H1 (cell line): ENCODE measurements at regions not wholly inside any gene's neighbourhood (a gene's known extent, or its start where the extent isn't known, plus 50 kb on each side); places are given as distances from the start of the nearest gene placed in this dataset.

ENCODE experiments used
- CTCF ChIA-PET: fragments of 300-600 bp; sonication (Branson Sonifier 250); formaldehyde crosslinking; loops from one replicate; lab custom pipeline; 2021; ENCODE audit not compliant: partially characterized antibody; lab: Charles Lee
- POLR2A ChIA-PET: fragments of 300-600 bp; sonication (Branson Sonifier 250); formaldehyde crosslinking; loops from one replicate; lab custom pipeline; 2021; ENCODE audit warnings: inconsistent platforms; ENCODE audit not compliant: partially characterized antibody; lab: Charles Lee
- DNase-seq, 2 experiments: peaks; one replicate each; pipeline versions ENCODE4 v3.0.0 to v3.0.0-alpha.2; 2010 to 2022; ENCODE audit warnings: low spot score in 2 of 2, low read depth in 1 of 2, mixed read lengths in 1 of 2
- FAIRE-seq: peaks from 2 replicates; lab custom pipeline; 2011; peaks lifted over from hg19 to GRCh38; lab: Jason Lieb, UNC
- H2AFZ ChIP-seq: 2 replicates; pipeline ENCODE4 v1.8.1; 2012; ENCODE audit warnings: low read length, inconsistent platforms
- H2AK5ac ChIP-seq: 2 replicates; pipeline ENCODE4 v1.6.1; 2013; ENCODE audit warnings: low read depth, low read length
- H2BK120ac ChIP-seq: replicated peaks from 2 replicates; pipeline ENCODE3; 2013; ENCODE audit warnings: low read depth, low read length, inconsistent platforms
- H2BK12ac ChIP-seq: 2 replicates; pipeline ENCODE4 v1.6.1; 2013; ENCODE audit warnings: low read depth, low read length
- H2BK15ac ChIP-seq: 2 replicates; pipeline ENCODE4 v1.6.1; 2013; ENCODE audit warnings: low read length
- H2BK20ac ChIP-seq: 2 replicates; pipeline ENCODE4 v1.6.1; 2013; ENCODE audit warnings: low read length
- H2BK5ac ChIP-seq: 2 replicates; pipeline ENCODE4 v1.6.1; 2013; ENCODE audit warnings: low read depth, low read length
- H3K14ac ChIP-seq: 2 replicates; pipeline ENCODE4 v1.6.1; 2013; ENCODE audit warnings: inconsistent platforms; ENCODE audit not compliant: insufficient read length
- H3K18ac ChIP-seq: 2 replicates; pipeline ENCODE4 v1.6.1; 2013; ENCODE audit warnings: low read length; ENCODE audit errors: extremely low read depth
- H3K23ac ChIP-seq: 2 replicates; pipeline ENCODE4 v1.6.1; 2013; ENCODE audit warnings: inconsistent platforms; ENCODE audit not compliant: insufficient read length
- H3K23me2 ChIP-seq: 2 replicates; pipeline ENCODE4 v1.6.1; 2013; ENCODE audit warnings: low read depth, low read length
- H3K27ac ChIP-seq: 2 replicates; pipeline ENCODE4 v1.6.1; 2011; ENCODE audit warnings: low read depth, low read length, inconsistent platforms
- H3K27me3 ChIP-seq, 4 experiments: replicated peaks in 1 of 4; 1 replicate in 1 of 4; 2 replicates in 3 of 4; pipeline versions ENCODE4 v1.6.1 to v1.8.1; 2011 to 2013; ENCODE audit warnings: low read length in 3 of 4, mild to moderate bottlenecking in 3 of 4, inconsistent platforms in 2 of 4, mixed read lengths in 2 of 4, moderate library complexity in 1 of 4; ENCODE audit not compliant: control insufficient read depth in 3 of 4, insufficient read depth in 3 of 4; ENCODE audit errors: extremely low read depth in 1 of 4
- H3K36me3 ChIP-seq, 4 experiments: 2 replicates each; pipeline versions ENCODE4 v1.6.1 to v1.8.1; 2011 to 2013; ENCODE audit warnings: mild to moderate bottlenecking in 4 of 4, low read length in 3 of 4, moderate library complexity in 2 of 4, control low read depth in 1 of 4, inconsistent platforms in 1 of 4; ENCODE audit not compliant: insufficient read depth in 4 of 4, control insufficient read depth in 2 of 4
- H3K4ac ChIP-seq: replicated peaks from 2 replicates; pipeline ENCODE3; 2013; ENCODE audit warnings: low read length, low read depth, mixed read lengths, inconsistent platforms; ENCODE audit not compliant: insufficient read length
- H3K4me1 ChIP-seq, 4 experiments: replicated peaks in 1 of 4; 1 replicate in 1 of 4; 2 replicates in 3 of 4; pipeline versions ENCODE4 v1.6.1 to v1.8.1; 2011 to 2013; ENCODE audit warnings: low read length in 3 of 4, inconsistent platforms in 2 of 4, mixed read lengths in 1 of 4; ENCODE audit not compliant: insufficient read depth in 4 of 4, control insufficient read depth in 3 of 4
- H3K4me2 ChIP-seq, 2 experiments: 2 replicates each; pipeline versions ENCODE4 v1.6.1 to v1.8.1; 2011 to 2013; ENCODE audit warnings: low read depth in 2 of 2, low read length in 2 of 2, control low read depth in 1 of 2, inconsistent platforms in 1 of 2, mild to moderate bottlenecking in 1 of 2; ENCODE audit not compliant: insufficient read depth in 1 of 2
- H3K4me3 ChIP-seq, 4 experiments: fragments of 200-600, 300-600 bp in 1 of 4; sonication (generic), shearing (Covaris generic), sonication (Bioruptor Twin) in 1 of 4; 2 replicates each; pipeline versions ENCODE4 v1.5.1 to v1.8.1; 2011 to 2016; ENCODE audit warnings: low read length in 4 of 4, low read depth in 3 of 4, control low read depth in 2 of 4, inconsistent platforms in 2 of 4, mild to moderate bottlenecking in 2 of 4, mixed read lengths in 1 of 4, moderate library complexity in 1 of 4; ENCODE audit not compliant: insufficient read depth in 2 of 4; ENCODE audit errors: extremely low read depth in 1 of 4
- H3K56ac ChIP-seq: replicated peaks from 2 replicates; pipeline ENCODE3; 2013; ENCODE audit warnings: low read depth, mild to moderate bottlenecking, mixed read lengths, low read length, inconsistent platforms; ENCODE audit not compliant: insufficient read length
- H3K79me1 ChIP-seq: 2 replicates; pipeline ENCODE4 v1.6.1; 2013; ENCODE audit warnings: low read depth, low read length, control low read depth
- H3K79me2 ChIP-seq, 2 experiments: 2 replicates each; pipeline versions ENCODE4 v1.6.1 to v1.8.1; 2012 to 2013; ENCODE audit warnings: low read length in 2 of 2, mild to moderate bottlenecking in 2 of 2, inconsistent platforms in 1 of 2; ENCODE audit not compliant: insufficient read depth in 2 of 2, control insufficient read depth in 1 of 2
- H3K9ac ChIP-seq, 4 experiments: replicated peaks in 1 of 4; 1 replicate in 1 of 4; 2 replicates in 3 of 4; pipeline versions ENCODE4 v1.6.1 to v1.8.1; 2011 to 2013; ENCODE audit warnings: low read depth in 3 of 4, low read length in 3 of 4, control low read depth in 2 of 4, mild to moderate bottlenecking in 2 of 4, moderate library complexity in 2 of 4, inconsistent platforms in 1 of 4; ENCODE audit errors: extremely low read depth in 1 of 4
- H3K9me3 ChIP-seq, 2 experiments: 2 replicates each; pipeline versions ENCODE4 v1.6.1 to v1.8.1; 2012 to 2013; ENCODE audit warnings: mild to moderate bottlenecking in 2 of 2, moderate library complexity in 2 of 2, control low read depth in 1 of 2, inconsistent platforms in 1 of 2, low read depth in 1 of 2, low read length in 1 of 2, mixed read lengths in 1 of 2; ENCODE audit not compliant: insufficient read depth in 2 of 2
- H4K20me1 ChIP-seq, 2 experiments: replicated peaks in 1 of 2; 2 replicates each; pipeline versions ENCODE3 to v1.8.1; 2011 to 2013; ENCODE audit warnings: inconsistent platforms in 2 of 2, low read length in 2 of 2, mild to moderate bottlenecking in 1 of 2; ENCODE audit not compliant: insufficient read depth in 2 of 2, control insufficient read depth in 1 of 2
- H4K5ac ChIP-seq: 2 replicates; pipeline ENCODE4 v1.6.1; 2013; ENCODE audit warnings: low read length, low read depth, mixed read lengths, inconsistent platforms; ENCODE audit not compliant: insufficient read length
- H4K8ac ChIP-seq: 2 replicates; pipeline ENCODE4 v1.8.0; 2013; ENCODE audit warnings: mild to moderate bottlenecking, moderate library complexity, low read length, inconsistent platforms; ENCODE audit not compliant: insufficient read depth; ENCODE audit errors: extremely low read depth
- H4K91ac ChIP-seq: replicated peaks from 2 replicates; pipeline ENCODE3; 2013; ENCODE audit warnings: low read length, mixed read lengths, inconsistent platforms; ENCODE audit not compliant: insufficient read length
- ASH2L ChIP-seq: fragments of 200-600, 300-600 bp; sonication (generic); IDR thresholded peaks from one replicate; pipeline ENCODE4 v1.7.1; 2017; ENCODE audit warnings: low read length
- EGR1 ChIP-seq: IDR thresholded peaks from 2 replicates; pipeline ENCODE4 v1.6.1; 2011; ENCODE audit warnings: low read depth, low read length, borderline replicate concordance
- EP300 ChIP-seq, 2 experiments: IDR thresholded peaks; 1 replicate in 1 of 2; 2 replicates in 1 of 2; pipeline ENCODE4 v1.6.1; 2011 to 2012; ENCODE audit warnings: low read depth in 2 of 2, low read length in 2 of 2, mild to moderate bottlenecking in 2 of 2, borderline replicate concordance in 1 of 2, inconsistent platforms in 1 of 2, moderate library complexity in 1 of 2
- FOSL1 ChIP-seq: IDR thresholded peaks from 2 replicates; pipeline ENCODE4 v1.6.1; 2011; ENCODE audit warnings: mild to moderate bottlenecking, low read depth, low read length, moderate library complexity; ENCODE audit not compliant: insufficient read depth
- KDM5A ChIP-seq: fragments of 200-600 bp; IDR thresholded peaks from 2 replicates; pipeline ENCODE4 v1.7.1; 2012; ENCODE audit warnings: mild to moderate bottlenecking, low read length, inconsistent platforms, mixed read lengths
- NANOG ChIP-seq: IDR thresholded peaks from 2 replicates; pipeline ENCODE4 v1.6.1; 2011; ENCODE audit warnings: low read length, low read depth, mild to moderate bottlenecking, inconsistent platforms; ENCODE audit not compliant: insufficient read depth, poor library complexity, severe bottlenecking
- SIRT6 ChIP-seq: IDR thresholded peaks from one replicate; pipeline ENCODE4 v1.7.1; 2012; ENCODE audit warnings: low read length, inconsistent platforms
- TBP ChIP-seq: IDR thresholded peaks from 2 replicates; pipeline ENCODE4 v1.6.1; 2011; ENCODE audit warnings: low read depth, low read length, improper control_type of control experiment
- ZNF274 ChIP-seq: IDR thresholded peaks from 2 replicates; pipeline ENCODE4 v1.7.0; 2012; ENCODE audit warnings: low read length, borderline replicate concordance; ENCODE audit errors: extremely low read depth
- WGBS, 2 experiments: shearing (Covaris generic) in 1 of 2; methylation state at CpG; one replicate each; pipeline versions ENCODE4 v1.1.6 to v1.1.7; 2013 to 2015; ENCODE audit warnings: low lambda C conversion rate in 2 of 2, mixed read lengths in 2 of 2, inconsistent platforms in 1 of 2, low coverage in 1 of 2, missing lambda C conversion rate in 1 of 2; ENCODE audit not compliant: insufficient replicate concordance in 2 of 2, insufficient coverage in 1 of 2, insufficient read length in 1 of 2; ENCODE audit errors: extremely low coverage in 1 of 2, missing lambda C conversion rate in 1 of 2; 5-methylcytosine and 5-hydroxymethylcytosine counted together
- TF ChIP-seq, protein P1 (sequence below): IDR thresholded peaks from 2 replicates; pipeline ENCODE4 v1.6.1; 2012; ENCODE audit warnings: inconsistent platforms
- TF ChIP-seq, protein P2 (sequence below): IDR thresholded peaks from 2 replicates; pipeline ENCODE4 v1.6.1; 2012; ENCODE audit warnings: inconsistent platforms

- POLR2A ChIA-PET = interaction anchor here (0.7 kb wide), 1 partner anchor 32 kb away, joined by 3 read pairs; no protein-coding TSS in a partner anchor
- Histone ChIP-seq H4K5ac (no peak overlapping the region), H3K9me3 (peaks cover 0 to 3% of the 10 kb centered on the region in 2 experiments; a peak in 2 of 4 replicates), H3K14ac (no peak overlapping the region), H3K27ac (no peak overlapping the region), H3K27me3 (no peaks in the 10 kb centered on the region), H3K23ac (no peak overlapping the region), H2BK12ac (no peak overlapping the region), H3K4me2 (no peak overlapping the region), H3K4me3 (no peak overlapping the region), H3K4me1 (no peaks in the 10 kb centered on the region), H2AFZ (no peak overlapping the region), H3K36me3 (no peaks in the 10 kb centered on the region), H3K9ac (no peak overlapping the region), H2BK20ac (no peak overlapping the region), H3K18ac (no peak overlapping the region), H3K23me2 (no peaks in the 10 kb centered on the region), H2BK15ac (no peak overlapping the region), H3K4ac (no peak overlapping the region), H4K91ac (no peak overlapping the region), H2AK5ac (no peak overlapping the region), H2BK120ac (no peak overlapping the region), H4K20me1 (no peaks in the 10 kb centered on the region), H4K8ac (no peak overlapping the region), H2BK5ac (no peak overlapping the region), H3K56ac (no peak overlapping the region), H3K79me2 (no peaks in the 10 kb centered on the region), H3K79me1 (no peaks in the 10 kb centered on the region)
- WGBS, 2 experiments = 86% methylated on average over 10 of the region's 10 CpGs; no CpG with 5 or more reads in 1 of the 2 experiments
- no peak for DNase-seq
- CTCF ChIA-PET = interaction anchor here (1.1 kb wide), 1 partner anchor 13 kb away, joined by 5 read pairs; no protein-coding TSS in a partner anchor
- FAIRE-seq = no peak
- TF ChIP-seq, protein P1, sequence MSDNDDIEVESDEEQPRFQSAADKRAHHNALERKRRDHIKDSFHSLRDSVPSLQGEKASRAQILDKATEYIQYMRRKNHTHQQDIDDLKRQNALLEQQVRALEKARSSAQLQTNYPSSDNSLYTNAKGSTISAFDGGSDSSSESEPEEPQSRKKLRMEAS = no peak
- TF ChIP-seq ASH2L (no peak), SIRT6 (no peak), KDM5A (no peak), ZNF274 (no peak), FOSL1 (no peak), EP300 (IDR thresholded peaks at IDR 0.05; ENCODE audit: borderline replicate concordance in 1 of 2, low read depth in 2 of 2, low read length in 2 of 2) (no peak), NANOG (no peak), EGR1 (no peak), TBP (no peak)
- TF ChIP-seq, protein P2, sequence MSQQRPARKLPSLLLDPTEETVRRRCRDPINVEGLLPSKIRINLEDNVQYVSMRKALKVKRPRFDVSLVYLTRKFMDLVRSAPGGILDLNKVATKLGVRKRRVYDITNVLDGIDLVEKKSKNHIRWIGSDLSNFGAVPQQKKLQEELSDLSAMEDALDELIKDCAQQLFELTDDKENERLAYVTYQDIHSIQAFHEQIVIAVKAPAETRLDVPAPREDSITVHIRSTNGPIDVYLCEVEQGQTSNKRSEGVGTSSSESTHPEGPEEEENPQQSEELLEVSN = no peak
Observed at GRCh38 chr4:4914965-4915845, 55.7 kb downstream of the MSX1 start.
